ENCODE measurements at regions not wholly inside any gene's neighbourhood (a gene's known extent, or its start where the extent isn't known, plus 50 kb on each side); places are given as distances from the start of the nearest gene placed in this dataset.

DNA sequence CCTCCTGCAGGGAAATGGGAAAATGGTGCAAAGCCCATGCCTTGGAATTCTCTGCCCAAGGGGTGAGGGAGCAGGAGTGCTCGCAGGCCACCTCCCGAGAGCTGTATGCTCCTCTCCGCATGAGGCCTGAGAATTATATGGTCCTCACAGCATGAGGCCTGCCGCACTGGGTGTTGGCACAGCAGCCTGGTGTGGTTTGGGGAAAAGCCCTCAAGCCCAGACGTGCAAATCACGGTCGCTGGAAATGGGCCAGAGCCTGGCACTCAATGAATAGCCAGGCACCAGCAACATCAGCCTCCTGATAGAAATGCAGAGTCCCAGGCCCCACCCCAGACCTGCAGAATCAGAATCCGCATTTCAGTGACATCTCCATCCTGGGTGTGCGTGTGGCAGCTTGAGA lies 156.4 kb upstream of the FOXF1 start:
- Mint-ChIP-seq H3K27me3 (ENCODE audit: low read depth) (peaks cover 35% of the 10 kb centered on the region), H3K4me3 (no peak overlapping the region), H3K27ac (no peak overlapping the region), H3K36me3 (no peaks in the 10 kb centered on the region), H3K9me3 (peaks cover 9% of the 10 kb centered on the region), H3K4me1 (peaks cover 29% of the 10 kb centered on the region)
- TF ChIP-seq, protein P1, sequence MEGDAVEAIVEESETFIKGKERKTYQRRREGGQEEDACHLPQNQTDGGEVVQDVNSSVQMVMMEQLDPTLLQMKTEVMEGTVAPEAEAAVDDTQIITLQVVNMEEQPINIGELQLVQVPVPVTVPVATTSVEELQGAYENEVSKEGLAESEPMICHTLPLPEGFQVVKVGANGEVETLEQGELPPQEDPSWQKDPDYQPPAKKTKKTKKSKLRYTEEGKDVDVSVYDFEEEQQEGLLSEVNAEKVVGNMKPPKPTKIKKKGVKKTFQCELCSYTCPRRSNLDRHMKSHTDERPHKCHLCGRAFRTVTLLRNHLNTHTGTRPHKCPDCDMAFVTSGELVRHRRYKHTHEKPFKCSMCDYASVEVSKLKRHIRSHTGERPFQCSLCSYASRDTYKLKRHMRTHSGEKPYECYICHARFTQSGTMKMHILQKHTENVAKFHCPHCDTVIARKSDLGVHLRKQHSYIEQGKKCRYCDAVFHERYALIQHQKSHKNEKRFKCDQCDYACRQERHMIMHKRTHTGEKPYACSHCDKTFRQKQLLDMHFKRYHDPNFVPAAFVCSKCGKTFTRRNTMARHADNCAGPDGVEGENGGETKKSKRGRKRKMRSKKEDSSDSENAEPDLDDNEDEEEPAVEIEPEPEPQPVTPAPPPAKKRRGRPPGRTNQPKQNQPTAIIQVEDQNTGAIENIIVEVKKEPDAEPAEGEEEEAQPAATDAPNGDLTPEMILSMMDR (IDR thresholded peaks at IDR 0.05; ENCODE audit: unreplicated experiment) = no peak
- DNase-seq (ENCODE audit: low spot score in 2 of 2, unreplicated experiment in 2 of 2) = no peak

GRCh38 chr16:86354641-86355513 lies 155.4 kb upstream of the FOXF1 start:
- no peak for DNase-seq (ENCODE audit: low spot score in 2 of 2, unreplicated experiment in 2 of 2)
- TF ChIP-seq, protein P1 (IDR thresholded peaks at IDR 0.05; ENCODE audit: unreplicated experiment) = no peak
- Mint-ChIP-seq H3K27me3 (ENCODE audit: low read depth) (peaks cover 39% of the 10 kb centered on the region), H3K27ac (no peak overlapping the region), H3K36me3 (no peaks in the 10 kb centered on the region), H3K9me3 (peaks cover 9% of the 10 kb centered on the region), H3K4me3 (no peak overlapping the region), H3K4me1 (peaks cover 29% of the 10 kb centered on the region)

GRCh38 chr16:86355531-86355930 lies 154.8 kb upstream of the FOXF1 start:
- no peak overlapping the region for H3K4me3 Mint-ChIP-seq
- peaks cover 9% of the 10 kb centered on the region for H3K9me3 Mint-ChIP-seq
- no peak overlapping the region for H3K27ac Mint-ChIP-seq
- DNase-seq (ENCODE audit: low spot score in 2 of 2, unreplicated experiment in 2 of 2) = no peak
- H3K36me3 Mint-ChIP-seq = no peaks in the 10 kb centered on the region
- H3K4me1 Mint-ChIP-seq = peaks cover 25% of the 10 kb centered on the region
- TF ChIP-seq, protein P1 (IDR thresholded peaks at IDR 0.05; ENCODE audit: unreplicated experiment) = no peak
- peaks cover 34% of the 10 kb centered on the region for H3K27me3 Mint-ChIP-seq (ENCODE audit: low read depth)

DNA sequence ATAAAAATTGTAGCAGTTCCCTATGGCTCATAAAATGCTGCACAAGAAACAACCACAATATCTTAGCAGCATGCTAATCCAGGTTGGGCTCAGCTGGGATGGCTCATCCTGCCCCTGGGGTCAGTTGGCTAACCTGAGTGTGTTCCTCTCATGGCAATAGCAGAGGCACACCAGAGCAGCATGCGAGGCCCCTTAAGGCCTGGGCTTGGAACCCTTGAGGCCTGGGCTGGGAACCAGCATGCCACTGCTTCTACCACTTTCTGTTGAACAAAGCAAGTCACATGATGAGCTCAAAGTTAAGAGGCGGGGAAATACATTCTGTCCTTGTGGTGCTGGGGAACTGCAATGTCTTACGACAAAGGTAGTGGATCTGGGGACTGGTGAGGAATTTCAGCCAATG lies 154.4 kb upstream of the FOXF1 start:
- Mint-ChIP-seq H3K4me3 (no peak overlapping the region), H3K9me3 (peaks cover 9% of the 10 kb centered on the region), H3K27me3 (ENCODE audit: low read depth) (peaks cover 31% of the 10 kb centered on the region), H3K36me3 (no peaks in the 10 kb centered on the region), H3K27ac (no peak overlapping the region), H3K4me1 (peaks cover 21% of the 10 kb centered on the region)
- no peak for DNase-seq (ENCODE audit: low spot score in 2 of 2, unreplicated experiment in 2 of 2)
- TF ChIP-seq, protein P1 (IDR thresholded peaks at IDR 0.05; ENCODE audit: unreplicated experiment) = no peak

DNA sequence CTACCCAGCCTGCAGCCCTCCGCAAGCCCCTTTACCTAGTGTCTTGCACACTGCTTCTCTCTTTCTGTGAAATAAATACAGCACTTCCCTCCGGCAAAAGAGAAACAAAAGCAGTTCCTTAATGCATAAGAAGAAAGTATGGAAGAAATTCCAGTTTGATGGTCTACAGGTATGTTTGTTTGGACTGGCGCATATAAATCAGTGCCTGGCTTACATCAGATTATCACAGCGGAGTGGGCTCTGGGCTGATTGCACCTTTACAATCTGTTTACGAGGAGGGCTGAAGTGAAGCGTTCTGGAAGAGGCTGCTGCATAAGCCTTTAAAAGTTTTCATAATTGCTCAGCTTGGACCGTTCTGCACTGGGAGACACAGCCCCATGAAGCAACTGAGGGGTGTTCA lies 153.5 kb upstream of the FOXF1 start:
- Mint-ChIP-seq H3K9me3 (peaks cover 9% of the 10 kb centered on the region), H3K27ac (no peak overlapping the region), H3K27me3 (ENCODE audit: low read depth) (peaks cover 29% of the 10 kb centered on the region), H3K4me1 (peaks cover 14% of the 10 kb centered on the region), H3K36me3 (no peaks in the 10 kb centered on the region), H3K4me3 (no peak overlapping the region)
- DNase-seq (ENCODE audit: low spot score in 2 of 2, unreplicated experiment in 2 of 2) = no peak
- TF ChIP-seq, protein P1 (IDR thresholded peaks at IDR 0.05; ENCODE audit: unreplicated experiment) = no peak

Data from mesothelial cell of epicardium (in vitro differentiated cells).